Natural killer cell (primary cell): ENCODE measurements at regions not wholly inside any gene's neighbourhood (a gene's known extent, or its start where the extent isn't known, plus 50 kb on each side); places are given as distances from the start of the nearest gene placed in this dataset.

Source experiments
- ATAC-seq, 3 donors: fragments of 150-1000 bp in 2 of 3; fragments of 200-7000 bp in 1 of 3; cut with Tn5 transposase; 1 replicate in 1 of 3; 2 replicates in 2 of 3; pipeline ENCODE4 v1.10.0; 2021; ENCODE audit warnings: mild to moderate bottlenecking in 2 of 3, moderate library complexity in 2 of 3
- DNase-seq, 2 donors: peaks; one replicate each; pipeline versions ENCODE4 v3.0.0 to v3.0.0-alpha.2; 2013 to 2021; ENCODE audit warnings: mixed read lengths in 1 of 2
- H3K27ac ChIP-seq: one replicate; pipeline ENCODE4 v1.5.1; 2013; ENCODE audit warnings: mild to moderate bottlenecking, low read length
- H3K27me3 ChIP-seq: one replicate; pipeline ENCODE4 v1.6.1; 2013; ENCODE audit warnings: low read length; ENCODE audit not compliant: control insufficient read depth, insufficient read depth
- H3K36me3 ChIP-seq: one replicate; pipeline ENCODE4 v1.6.1; 2013; ENCODE audit warnings: low read length; ENCODE audit not compliant: control insufficient read depth, insufficient read depth
- H3K4me1 ChIP-seq: one replicate; pipeline ENCODE4 v1.6.1; 2013; ENCODE audit warnings: low read length; ENCODE audit not compliant: control insufficient read depth, insufficient read depth
- H3K4me3 ChIP-seq: one replicate; pipeline ENCODE4 v1.5.1; 2013; ENCODE audit warnings: low read length
- H3K9me3 ChIP-seq: one replicate; pipeline ENCODE4 v1.6.1; 2013; ENCODE audit warnings: low read length; ENCODE audit not compliant: control insufficient read depth, insufficient read depth
- H3K27ac Mint-ChIP-seq, 2 donors: one replicate each; pipeline ENCODE4 v1.8.0; 2022; ENCODE audit warnings: mild to moderate bottlenecking in 2 of 2, mixed read lengths in 2 of 2, moderate library complexity in 1 of 2
- H3K27me3 Mint-ChIP-seq, 2 donors: one replicate each; pipeline ENCODE4 v1.8.0; 2022; ENCODE audit warnings: low read depth in 2 of 2, mixed read lengths in 2 of 2
- H3K36me3 Mint-ChIP-seq: one replicate; pipeline ENCODE4 v1.8.0; 2022; ENCODE audit warnings: mixed read lengths
- H3K4me1 Mint-ChIP-seq, 2 donors: one replicate each; pipeline ENCODE4 v1.8.0; 2022; ENCODE audit warnings: mixed read lengths in 2 of 2
- H3K4me3 Mint-ChIP-seq: one replicate; pipeline ENCODE4 v1.8.0; 2022; ENCODE audit warnings: mild to moderate bottlenecking, moderate library complexity, mixed read lengths
- H3K9me3 Mint-ChIP-seq, 2 donors: one replicate each; pipeline ENCODE4 v1.8.0; 2022; ENCODE audit warnings: mixed read lengths in 2 of 2
- WGBS: methylation state at CpG from one replicate; pipeline ENCODE4 v1.1.7; 2013; ENCODE audit warnings: missing lambda C conversion rate; ENCODE audit not compliant: insufficient coverage; 5-methylcytosine and 5-hydroxymethylcytosine counted together
- intact Hi-C: fragments of 100-400 bp; cut with micrococcal nuclease; formaldehyde crosslinking; loops from one replicate; pipeline ENCODE4 v1.14.2; 2022
- TF ChIP-seq, protein P1 (sequence below): fragments of 200-600 bp; IDR thresholded peaks from one replicate; pipeline ENCODE4 v1.8.0; 2022; ENCODE audit warnings: antibody characterized with exemption

DNA sequence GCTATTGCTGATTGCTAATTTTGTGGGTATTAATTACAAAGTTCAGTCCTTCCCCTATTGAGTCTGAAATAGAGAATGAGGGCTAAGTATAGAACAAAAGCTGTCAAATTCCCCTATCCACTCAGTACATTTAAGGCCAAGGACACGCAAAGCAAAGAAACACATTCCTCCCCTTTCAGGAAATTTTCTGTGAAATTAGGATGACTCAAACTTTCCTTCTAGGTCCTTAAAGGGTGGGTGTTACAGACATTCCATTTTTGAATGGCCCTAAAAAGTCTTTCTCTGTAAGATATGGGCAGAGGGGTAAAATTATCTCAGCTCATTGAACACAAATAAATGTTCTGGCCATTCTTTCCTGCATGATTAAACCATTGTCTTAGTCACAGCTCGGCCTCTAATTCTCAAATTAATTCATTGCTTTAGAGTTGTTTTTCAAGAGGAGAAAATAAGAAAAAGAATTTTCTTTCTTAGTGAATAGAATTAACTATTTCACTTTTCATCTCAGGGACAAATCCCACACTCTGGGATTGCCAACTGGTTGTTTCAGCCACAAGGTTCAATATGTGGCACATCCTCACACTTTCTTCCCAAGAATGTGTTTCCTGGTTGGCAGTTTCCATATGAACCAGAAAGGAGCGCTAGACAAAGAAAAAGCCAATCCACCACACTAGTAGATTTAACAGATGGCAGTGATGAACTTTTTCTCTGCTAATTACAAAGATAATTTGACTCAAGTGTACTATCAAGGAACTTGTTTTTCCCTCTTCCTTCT is 424.1 kb downstream of the ZNF385D start:
- intact Hi-C loops: no loop called here
- TF ChIP-seq, protein P1, sequence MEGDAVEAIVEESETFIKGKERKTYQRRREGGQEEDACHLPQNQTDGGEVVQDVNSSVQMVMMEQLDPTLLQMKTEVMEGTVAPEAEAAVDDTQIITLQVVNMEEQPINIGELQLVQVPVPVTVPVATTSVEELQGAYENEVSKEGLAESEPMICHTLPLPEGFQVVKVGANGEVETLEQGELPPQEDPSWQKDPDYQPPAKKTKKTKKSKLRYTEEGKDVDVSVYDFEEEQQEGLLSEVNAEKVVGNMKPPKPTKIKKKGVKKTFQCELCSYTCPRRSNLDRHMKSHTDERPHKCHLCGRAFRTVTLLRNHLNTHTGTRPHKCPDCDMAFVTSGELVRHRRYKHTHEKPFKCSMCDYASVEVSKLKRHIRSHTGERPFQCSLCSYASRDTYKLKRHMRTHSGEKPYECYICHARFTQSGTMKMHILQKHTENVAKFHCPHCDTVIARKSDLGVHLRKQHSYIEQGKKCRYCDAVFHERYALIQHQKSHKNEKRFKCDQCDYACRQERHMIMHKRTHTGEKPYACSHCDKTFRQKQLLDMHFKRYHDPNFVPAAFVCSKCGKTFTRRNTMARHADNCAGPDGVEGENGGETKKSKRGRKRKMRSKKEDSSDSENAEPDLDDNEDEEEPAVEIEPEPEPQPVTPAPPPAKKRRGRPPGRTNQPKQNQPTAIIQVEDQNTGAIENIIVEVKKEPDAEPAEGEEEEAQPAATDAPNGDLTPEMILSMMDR: no peak
- no peak for DNase-seq

DNA sequence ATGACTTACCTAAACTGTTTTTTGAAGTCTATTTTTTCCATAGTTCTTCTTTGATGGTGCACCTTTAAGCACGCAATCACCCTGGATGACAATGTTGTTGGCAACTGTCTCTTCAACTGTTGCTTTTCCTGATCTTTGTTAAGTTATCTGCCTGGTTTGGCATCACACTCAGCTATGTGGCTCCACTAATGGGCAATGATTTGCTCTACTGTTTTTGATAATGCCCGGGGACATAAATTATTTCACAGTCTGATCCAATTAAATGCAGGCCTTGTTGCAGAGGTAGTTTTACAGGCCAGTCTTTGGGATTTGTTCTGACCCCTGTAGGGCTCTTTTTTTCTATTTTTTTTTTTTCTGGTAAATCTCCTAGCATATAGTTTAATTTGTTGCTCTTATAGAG is 436.3 kb downstream of the ZNF385D start:
- DNase-seq (no peak), ATAC-seq (no peak)
- Histone ChIP-seq H3K4me1 (no peaks in the 10 kb centered on the region), H3K27me3 (no peaks in the 10 kb centered on the region), H3K9me3 (peaks cover 5% of the 10 kb centered on the region), H3K36me3 (no peaks in the 10 kb centered on the region), H3K27ac (no peak overlapping the region), H3K4me3 (no peak overlapping the region)
- no peaks in the 10 kb centered on the region for H3K4me1 Mint-ChIP-seq
- peaks cover 15 to 19% of the 10 kb centered on the region in 2 donors for H3K9me3 Mint-ChIP-seq
- TF ChIP-seq, protein P1: no peak
- intact Hi-C loops: no loop called here
- no peak overlapping the region for H3K27ac Mint-ChIP-seq
- WGBS: 86% methylated on average over 2 of the region's 2 CpGs
- no peaks in the 10 kb centered on the region for H3K27me3 Mint-ChIP-seq
- H3K4me3 Mint-ChIP-seq: no peak overlapping the region
- H3K36me3 Mint-ChIP-seq: peaks cover 17% of the 10 kb centered on the region

More for the DNA sequence above, 424.1 kb downstream of the ZNF385D start:
- peaks cover under 1% of the 10 kb centered on the region for H3K9me3 ChIP-seq
- H3K4me1 ChIP-seq: no peaks in the 10 kb centered on the region
- Mint-ChIP-seq H3K27me3 (no peaks in the 10 kb centered on the region), H3K27ac (no peak overlapping the region), H3K4me1 (no peaks in the 10 kb centered on the region), H3K36me3 (peaks cover 6% of the 10 kb centered on the region), H3K4me3 (no peak overlapping the region), H3K9me3 (peaks cover 5 to 14% of the 10 kb centered on the region in 2 donors)
- no peaks in the 10 kb centered on the region for H3K27me3 ChIP-seq
- H3K4me3 ChIP-seq: no peak overlapping the region
- 80% methylated on average over 2 of the region's 3 CpGs for WGBS
- no peak overlapping the region for H3K27ac ChIP-seq
- ATAC-seq: no peak
- H3K36me3 ChIP-seq: no peaks in the 10 kb centered on the region

DNA sequence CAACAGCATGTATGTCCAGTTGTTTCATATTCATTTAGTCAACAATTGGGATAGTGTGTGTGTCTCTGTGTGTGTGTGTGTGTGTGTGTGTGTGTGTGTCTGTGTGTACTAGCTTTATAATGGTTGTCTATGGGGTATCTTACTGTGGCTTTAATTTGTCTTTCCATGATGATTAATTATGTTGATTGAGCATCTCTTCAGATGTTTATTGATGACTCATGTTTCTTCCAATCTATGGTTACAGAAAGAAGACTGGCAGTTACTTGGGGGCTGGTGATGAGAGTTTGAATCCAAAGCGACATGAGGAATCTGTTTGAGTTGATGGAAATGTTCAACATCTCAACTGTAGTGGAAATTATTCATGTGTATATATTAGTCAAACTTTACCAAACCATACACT is 440.1 kb downstream of the ZNF385D start:
- no CpG with 5 or more reads among the region's 1 CpG for WGBS

More for the DNA sequence above, 440.1 kb downstream of the ZNF385D start:
- Mint-ChIP-seq H3K27me3 (no peaks in the 10 kb centered on the region), H3K4me3 (no peak overlapping the region), H3K36me3 (peaks cover 8% of the 10 kb centered on the region), H3K27ac (no peak overlapping the region), H3K9me3 (peaks cover 10 to 21% of the 10 kb centered on the region in 2 donors), H3K4me1 (no peaks in the 10 kb centered on the region)
- Histone ChIP-seq H3K36me3 (no peaks in the 10 kb centered on the region), H3K4me1 (no peaks in the 10 kb centered on the region), H3K4me3 (no peak overlapping the region), H3K9me3 (peaks cover 5% of the 10 kb centered on the region), H3K27ac (no peak overlapping the region), H3K27me3 (no peaks in the 10 kb centered on the region)
- TF ChIP-seq, protein P1: no peak
- DNase-seq (no peak), ATAC-seq (no peak)
- intact Hi-C loops: no loop called here
